ENCODE measurements at regions not wholly inside any gene's neighbourhood (a gene's known extent, or its start where the extent isn't known, plus 50 kb on each side); places are given as distances from the start of the nearest gene placed in this dataset.

DNA sequence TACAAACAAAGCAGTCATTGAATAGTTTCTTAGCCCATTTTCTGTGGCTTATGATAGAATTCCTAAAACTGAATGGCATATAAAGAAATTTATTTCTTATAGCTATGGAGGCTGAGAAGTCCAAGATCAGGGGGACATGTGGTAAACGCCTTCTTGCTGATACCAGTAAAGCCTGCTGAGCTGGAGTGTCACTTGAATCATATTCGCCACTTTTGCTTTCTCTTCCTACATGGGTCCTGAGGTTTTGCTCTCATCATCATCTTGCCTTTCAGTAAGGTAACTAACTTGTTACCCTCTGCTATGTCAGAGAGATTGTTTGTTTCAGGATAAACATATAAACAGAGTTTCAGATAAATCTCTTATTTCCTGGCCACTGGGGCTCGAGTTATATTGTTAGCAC is 203.3 kb upstream of the DMRT1 start:
- ATAC-seq (no peak), DNase-seq (no peak)
- Histone ChIP-seq H3K4me1 (peaks cover 13 to 17% of the 10 kb centered on the region in 2 donors), H3K27me3 (no peaks in the 10 kb centered on the region), H3K4me3 (no peak overlapping the region), H3K36me3 (no peaks in the 10 kb centered on the region), H3K27ac (no peak overlapping the region), H3K9me3 (no peaks in the 10 kb centered on the region)
- intact Hi-C loops (cut with DNase I; ENCODE audit: low total_unique reads): no loop called here
- in situ Hi-C loops (cut with MboI; ENCODE audit: low sequenced_read_pairs in 4 of 4): no loop called here
- TF ChIP-seq POLR2A (IDR thresholded peaks at IDR 0.05) (no peak), CTCF (IDR thresholded peaks at IDR 0.05 in 4 of 5, conservative IDR thresholded peaks at IDR 0.05 in 1 of 5) (no peak)

DNA sequence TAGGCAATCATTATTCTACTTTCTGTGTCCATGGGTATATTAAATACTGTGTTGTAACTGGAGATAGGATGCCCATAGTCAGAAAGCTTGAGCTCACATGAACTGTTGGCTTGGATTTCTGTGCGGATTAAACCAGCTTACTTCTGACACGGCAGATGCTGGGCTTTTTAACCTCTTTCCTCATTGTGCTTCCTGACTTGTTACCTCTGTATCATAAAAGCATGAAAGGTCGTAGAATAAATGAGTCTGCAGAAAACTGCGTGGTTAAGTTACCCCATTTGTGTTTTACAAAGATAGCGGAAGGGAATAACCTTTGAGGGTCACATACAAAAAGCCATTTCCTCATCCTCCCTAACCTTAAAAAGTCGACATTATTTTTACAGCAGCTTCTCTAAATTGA is 199.5 kb upstream of the DMRT1 start:
- in situ Hi-C loops (cut with MboI; ENCODE audit: low sequenced_read_pairs in 4 of 4) (no loop called here), intact Hi-C loops (cut with DNase I; ENCODE audit: low total_unique reads) (loop anchor here (2.0 kb wide), 1 partner anchor 25 kb away; no protein-coding TSS in a partner anchor)
- Histone ChIP-seq H3K9me3 (no peaks in the 10 kb centered on the region), H3K4me1 (peaks cover 13 to 21% of the 10 kb centered on the region in 2 donors), H3K27me3 (no peaks in the 10 kb centered on the region), H3K36me3 (no peaks in the 10 kb centered on the region), H3K27ac (peak overlapping the region in 2 of 4 donors; percentile 2 to 18), H3K4me3 (no peak overlapping the region)
- no peak for DNase-seq
- peak; percentile 68 to 75 for ATAC-seq
- TF ChIP-seq POLR2A (IDR thresholded peaks at IDR 0.05) (no peak), CTCF (IDR thresholded peaks at IDR 0.05 in 4 of 5, conservative IDR thresholded peaks at IDR 0.05 in 1 of 5) (no peak)

GRCh38 chr9:643966-644365 is 197.5 kb upstream of the DMRT1 start:
- no peak for TF ChIP-seq CTCF (IDR thresholded peaks at IDR 0.05 in 4 of 5, conservative IDR thresholded peaks at IDR 0.05 in 1 of 5)
- intact Hi-C loops (cut with DNase I; ENCODE audit: low total_unique reads): loop anchor here (2.0 kb wide), 1 partner anchor 27 kb away; no protein-coding TSS in a partner anchor
- in situ Hi-C loops (cut with MboI; ENCODE audit: low sequenced_read_pairs in 4 of 4): no loop called here

GRCh38 chr9:647522-647921 is 194.0 kb upstream of the DMRT1 start:
- DNase-seq (no peak), ATAC-seq (peak; percentile 77 to 91)
- Histone ChIP-seq H3K27me3 (no peaks in the 10 kb centered on the region), H3K9me3 (no peaks in the 10 kb centered on the region), H3K36me3 (no peaks in the 10 kb centered on the region), H3K4me1 (peaks cover 41 to 44% of the 10 kb centered on the region in 2 donors), H3K27ac (peak overlapping the region; percentile 10 to 75 (median 43)), H3K4me3 (no peak overlapping the region)
- in situ Hi-C loops (cut with MboI; ENCODE audit: low sequenced_read_pairs in 4 of 4) (no loop called here), intact Hi-C loops (cut with DNase I; ENCODE audit: low total_unique reads) (no loop called here)
- TF ChIP-seq CTCF (IDR thresholded peaks at IDR 0.05 in 4 of 5, conservative IDR thresholded peaks at IDR 0.05 in 1 of 5): no peak
- no peak for TF ChIP-seq POLR2A (IDR thresholded peaks at IDR 0.05)

More at GRCh38 chr9:643966-644365, 197.5 kb upstream of the DMRT1 start:
- H3K27me3 ChIP-seq: no peaks in the 10 kb centered on the region
- no peaks in the 10 kb centered on the region for H3K36me3 ChIP-seq
- H3K4me1 ChIP-seq: peaks cover 31 to 41% of the 10 kb centered on the region in 2 donors
- no peak for ATAC-seq
- no peaks in the 10 kb centered on the region for H3K9me3 ChIP-seq
- H3K4me3 ChIP-seq: no peak overlapping the region
- peak overlapping the region in 1 of 4 donors; percentile 45 for H3K27ac ChIP-seq
- DNase-seq: no peak
